ENCODE measurements at regions not wholly inside any gene's neighbourhood (a gene's known extent, or its start where the extent isn't known, plus 50 kb on each side); places are given as distances from the start of the nearest gene placed in this dataset.

DNA sequence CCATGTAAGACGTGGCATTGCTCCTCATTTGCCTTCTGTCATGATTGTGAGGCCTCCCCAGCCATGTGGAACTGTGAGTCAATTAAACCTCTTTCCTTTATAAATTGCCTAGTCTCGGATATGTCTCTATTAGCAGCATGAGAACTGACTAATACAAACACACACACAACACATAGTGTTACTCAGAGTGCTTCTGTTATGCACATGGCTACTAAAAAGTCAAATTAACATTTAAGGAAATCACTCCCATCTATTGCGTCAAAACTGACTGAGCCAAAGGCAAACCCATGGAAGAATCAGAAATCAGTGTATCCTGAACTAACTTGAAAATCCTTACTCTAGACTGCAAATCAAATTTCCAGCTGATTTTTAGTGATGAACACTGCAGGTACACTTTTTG lies 209.2 kb downstream of the RBM26 start:
- TF ChIP-seq, protein P1, sequence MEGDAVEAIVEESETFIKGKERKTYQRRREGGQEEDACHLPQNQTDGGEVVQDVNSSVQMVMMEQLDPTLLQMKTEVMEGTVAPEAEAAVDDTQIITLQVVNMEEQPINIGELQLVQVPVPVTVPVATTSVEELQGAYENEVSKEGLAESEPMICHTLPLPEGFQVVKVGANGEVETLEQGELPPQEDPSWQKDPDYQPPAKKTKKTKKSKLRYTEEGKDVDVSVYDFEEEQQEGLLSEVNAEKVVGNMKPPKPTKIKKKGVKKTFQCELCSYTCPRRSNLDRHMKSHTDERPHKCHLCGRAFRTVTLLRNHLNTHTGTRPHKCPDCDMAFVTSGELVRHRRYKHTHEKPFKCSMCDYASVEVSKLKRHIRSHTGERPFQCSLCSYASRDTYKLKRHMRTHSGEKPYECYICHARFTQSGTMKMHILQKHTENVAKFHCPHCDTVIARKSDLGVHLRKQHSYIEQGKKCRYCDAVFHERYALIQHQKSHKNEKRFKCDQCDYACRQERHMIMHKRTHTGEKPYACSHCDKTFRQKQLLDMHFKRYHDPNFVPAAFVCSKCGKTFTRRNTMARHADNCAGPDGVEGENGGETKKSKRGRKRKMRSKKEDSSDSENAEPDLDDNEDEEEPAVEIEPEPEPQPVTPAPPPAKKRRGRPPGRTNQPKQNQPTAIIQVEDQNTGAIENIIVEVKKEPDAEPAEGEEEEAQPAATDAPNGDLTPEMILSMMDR (IDR thresholded peaks at IDR 0.05), result no peak
- no peak for TF ChIP-seq POLR2A (IDR thresholded peaks at IDR 0.05)
